CD4-positive, alpha-beta memory T cell (primary cell): ENCODE measurements at regions not wholly inside any gene's neighbourhood (a gene's known extent, or its start where the extent isn't known, plus 50 kb on each side); places are given as distances from the start of the nearest gene placed in this dataset.
"Not testable (repeated sequence)": the region's sequence is repeated elsewhere in the genome, so short reads cannot be mapped to it uniquely, and the experiment has no call there.

ENCODE experiments used
- CTCF ChIA-PET: fragments of 350-600 bp; sonication (Branson Sonifier 250); formaldehyde crosslinking; loops from one replicate; lab custom pipeline; 2021; ENCODE audit warnings: inconsistent platforms; ENCODE audit not compliant: partially characterized antibody; lab: Charles Lee
- POLR2A ChIA-PET: fragments of 350-600 bp; sonication (Branson Sonifier 250); formaldehyde crosslinking; loops from one replicate; lab custom pipeline; 2021; ENCODE audit not compliant: partially characterized antibody; lab: Charles Lee
- DNase-seq, 5 donors: peaks; one replicate each; pipeline versions ENCODE4 v3.0.0 to v3.0.0-alpha.2; 2020 to 2022; ENCODE audit warnings: mixed read lengths in 1 of 5
- H3K27ac ChIP-seq: one replicate; pipeline ENCODE4 v1.7.0; 2013; ENCODE audit warnings: low read depth, low read length
- H3K27me3 ChIP-seq: 2 replicates; pipeline ENCODE4 v1.7.0; 2013; ENCODE audit warnings: mild to moderate bottlenecking, low read length, moderate library complexity; ENCODE audit not compliant: insufficient read depth
- H3K36me3 ChIP-seq: 2 replicates; pipeline ENCODE4 v1.7.0; 2013; ENCODE audit warnings: mild to moderate bottlenecking, low read length, moderate library complexity; ENCODE audit not compliant: insufficient read depth
- H3K4me1 ChIP-seq: 2 replicates; pipeline ENCODE4 v1.7.0; 2013; ENCODE audit warnings: mild to moderate bottlenecking, low read length, moderate library complexity; ENCODE audit not compliant: insufficient read depth
- H3K4me3 ChIP-seq, 2 donors: one replicate each; pipeline ENCODE4 v1.7.0; 2013; ENCODE audit warnings: low read length in 2 of 2, mild to moderate bottlenecking in 1 of 2
- H3K9me3 ChIP-seq, 2 donors: one replicate each; pipeline ENCODE4 v1.7.0; 2013; ENCODE audit warnings: low read length in 2 of 2, control low read depth in 1 of 2; ENCODE audit not compliant: control insufficient read depth in 1 of 2
- H3K27ac Mint-ChIP-seq, 7 donors: one replicate each; pipeline ENCODE4 v1.8.0; 2020 to 2021; ENCODE audit warnings: mixed read lengths in 7 of 7, mild to moderate bottlenecking in 6 of 7, inconsistent platforms in 3 of 7, moderate library complexity in 3 of 7
- H3K27me3 Mint-ChIP-seq, 2 donors: one replicate each; pipeline ENCODE4 v1.8.0; 2020 to 2021; ENCODE audit warnings: mixed read lengths in 2 of 2
- H3K36me3 Mint-ChIP-seq, 2 donors: one replicate each; pipeline ENCODE4 v1.8.0; 2020 to 2021; ENCODE audit warnings: mixed read lengths in 2 of 2, inconsistent platforms in 1 of 2, mild to moderate bottlenecking in 1 of 2
- H3K4me1 Mint-ChIP-seq, 4 donors: one replicate each; pipeline ENCODE4 v1.8.0; 2020 to 2021; ENCODE audit warnings: mixed read lengths in 4 of 4, mild to moderate bottlenecking in 1 of 4
- H3K4me3 Mint-ChIP-seq, 8 donors: one replicate each; pipeline ENCODE4 v1.8.0; 2020 to 2021; ENCODE audit warnings: mixed read lengths in 8 of 8, mild to moderate bottlenecking in 7 of 8, moderate library complexity in 6 of 8, inconsistent platforms in 3 of 8
- H3K9me3 Mint-ChIP-seq, 8 donors: one replicate each; pipeline ENCODE4 v1.8.0; 2020 to 2021; ENCODE audit warnings: mixed read lengths in 8 of 8, mild to moderate bottlenecking in 5 of 8, inconsistent platforms in 3 of 8, moderate library complexity in 1 of 8
- intact Hi-C: fragments of 100-400 bp; cut with micrococcal nuclease; formaldehyde crosslinking; loops from one replicate; pipeline ENCODE4 v1.15.1; 2023

DNA sequence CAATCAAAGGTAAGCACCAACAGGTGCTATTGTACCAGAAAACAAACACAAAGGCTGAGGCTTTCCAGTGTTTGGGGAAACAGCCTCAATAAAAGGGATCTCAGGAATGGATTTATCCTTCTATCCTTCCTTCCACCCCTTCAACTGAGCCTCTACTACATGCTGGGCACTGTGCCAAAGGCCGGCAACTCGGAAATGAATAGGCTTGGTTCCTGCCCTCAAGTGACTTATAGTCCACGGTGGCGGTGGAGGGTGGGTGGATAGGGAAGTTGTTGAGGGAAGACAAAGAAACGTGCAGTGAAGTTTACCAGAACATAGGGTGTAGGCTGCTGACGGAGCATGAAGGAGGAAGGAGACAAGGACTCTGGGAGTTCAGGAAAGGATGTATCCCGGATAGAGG, 73.4 kb upstream of the TAB2 start:
- intact Hi-C loops = no loop called here
- DNase-seq = no peak
- Histone ChIP-seq H3K4me3 (no peak overlapping the region), H3K27ac (no peak overlapping the region), H3K4me1 (peaks cover 10% of the 10 kb centered on the region), H3K9me3 (no peaks in the 10 kb centered on the region), H3K27me3 (no peaks in the 10 kb centered on the region), H3K36me3 (no peaks in the 10 kb centered on the region)
- Mint-ChIP-seq H3K27me3 (peaks cover 0 to 1% of the 10 kb centered on the region in 2 donors), H3K4me1 (peaks cover 10 to 26% (median 11%) of the 10 kb centered on the region in 4 donors), H3K36me3 (peaks cover 3 to 8% of the 10 kb centered on the region in 2 donors), H3K9me3 (peaks cover 0 to 22% (median 8%) of the 10 kb centered on the region in 8 donors), H3K4me3 (no peak overlapping the region), H3K27ac (peak overlapping the region in 1 of 7 donors; percentile 66)
- ChIA-PET POLR2A (no interaction called here), CTCF (no interaction called here)

DNA sequence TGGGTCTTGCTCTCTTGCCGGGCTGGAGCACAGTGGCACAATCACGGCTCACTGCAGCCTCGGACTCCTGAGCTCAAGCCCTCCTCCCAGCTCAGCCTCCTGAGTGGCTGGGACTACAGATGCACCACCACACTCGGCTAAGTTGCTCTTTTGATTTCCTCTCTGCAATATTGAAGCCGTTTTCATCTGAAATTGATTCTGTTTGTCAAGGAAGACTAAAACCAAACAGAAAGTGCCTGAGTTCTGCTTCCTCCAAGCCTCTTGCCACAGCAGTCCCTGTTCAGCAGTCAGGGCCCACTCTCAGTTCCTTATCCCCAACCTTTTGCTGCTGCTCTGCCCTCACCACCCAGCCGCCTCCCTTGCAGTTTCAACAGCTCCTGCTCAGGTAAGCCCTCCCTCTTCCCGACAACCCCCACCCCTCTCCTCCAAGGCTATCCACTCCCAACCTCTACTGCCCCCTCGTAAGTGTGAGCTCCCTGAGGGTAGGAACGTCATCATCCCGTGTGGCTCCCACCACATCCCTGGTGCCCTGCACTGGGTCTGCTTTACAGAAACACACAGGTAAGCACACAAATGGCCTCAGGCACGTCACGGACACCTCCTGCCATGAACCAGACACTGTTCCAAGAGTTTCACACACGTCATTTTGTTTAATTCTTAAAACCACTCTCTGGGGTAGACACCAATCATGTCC, 70.7 kb upstream of the TAB2 start:
- H3K9me3 ChIP-seq = no peaks in the 10 kb centered on the region
- H3K36me3 ChIP-seq = no peaks in the 10 kb centered on the region
- H3K36me3 Mint-ChIP-seq = peaks cover 0 to 3% of the 10 kb centered on the region in 2 donors
- POLR2A ChIA-PET = interaction anchor here (1.1 kb wide), 1 partner anchor 19 kb away, joined by 3 read pairs; no protein-coding TSS in a partner anchor
- peaks cover 18% of the 10 kb centered on the region for H3K4me1 ChIP-seq
- H3K27ac Mint-ChIP-seq = peak overlapping the region in 1 of 7 donors; percentile 77
- CTCF ChIA-PET = no interaction called here
- no peak for DNase-seq
- H3K9me3 Mint-ChIP-seq = peaks cover 0 to 2% (median 0%) of the 10 kb centered on the region in 8 donors
- H3K4me3 Mint-ChIP-seq = peak overlapping the region in 1 of 8 donors; percentile 36
- peaks cover 18 to 33% (median 19%) of the 10 kb centered on the region in 4 donors for H3K4me1 Mint-ChIP-seq
- no peak overlapping the region for H3K4me3 ChIP-seq
- H3K27me3 Mint-ChIP-seq = peaks cover 0 to 1% of the 10 kb centered on the region in 2 donors
- no peak overlapping the region for H3K27ac ChIP-seq
- intact Hi-C loops = no loop called here
- no peaks in the 10 kb centered on the region for H3K27me3 ChIP-seq

DNA sequence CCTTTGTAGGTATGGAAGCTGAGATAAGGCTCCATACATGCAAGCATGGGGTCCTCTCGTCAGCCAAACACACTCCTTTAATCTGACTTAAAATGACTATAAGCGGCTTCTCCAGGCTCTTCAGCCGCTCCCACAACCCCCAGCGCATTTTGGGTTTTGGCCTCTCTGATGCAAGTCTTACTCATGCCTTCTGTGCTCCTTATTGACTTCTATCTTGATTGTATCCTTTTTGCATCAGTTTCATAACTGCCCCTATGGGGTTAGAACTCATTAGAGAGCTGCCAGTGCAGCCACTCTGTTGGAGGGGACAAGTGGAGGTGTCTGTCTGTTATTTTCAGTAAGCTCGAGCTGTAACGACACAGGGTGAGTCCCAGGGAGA, 70.1 kb upstream of the TAB2 start:
- Histone ChIP-seq H3K9me3 (no peaks in the 10 kb centered on the region), H3K4me3 (no peak overlapping the region), H3K27me3 (no peaks in the 10 kb centered on the region), H3K36me3 (no peaks in the 10 kb centered on the region), H3K27ac (no peak overlapping the region), H3K4me1 (peaks cover 18% of the 10 kb centered on the region)
- peaks cover 0 to 1% of the 10 kb centered on the region in 2 donors for H3K27me3 Mint-ChIP-seq
- H3K9me3 Mint-ChIP-seq = no peaks in the 10 kb centered on the region
- peak overlapping the region in 1 of 7 donors; percentile 31 for H3K27ac Mint-ChIP-seq
- H3K36me3 Mint-ChIP-seq = no peaks in the 10 kb centered on the region
- CTCF ChIA-PET = no interaction called here
- H3K4me1 Mint-ChIP-seq = peaks cover 18 to 33% (median 19%) of the 10 kb centered on the region in 4 donors
- no peak overlapping the region for H3K4me3 Mint-ChIP-seq
- POLR2A ChIA-PET = no interaction called here
- intact Hi-C loops = no loop called here
- DNase-seq = no peak

DNA sequence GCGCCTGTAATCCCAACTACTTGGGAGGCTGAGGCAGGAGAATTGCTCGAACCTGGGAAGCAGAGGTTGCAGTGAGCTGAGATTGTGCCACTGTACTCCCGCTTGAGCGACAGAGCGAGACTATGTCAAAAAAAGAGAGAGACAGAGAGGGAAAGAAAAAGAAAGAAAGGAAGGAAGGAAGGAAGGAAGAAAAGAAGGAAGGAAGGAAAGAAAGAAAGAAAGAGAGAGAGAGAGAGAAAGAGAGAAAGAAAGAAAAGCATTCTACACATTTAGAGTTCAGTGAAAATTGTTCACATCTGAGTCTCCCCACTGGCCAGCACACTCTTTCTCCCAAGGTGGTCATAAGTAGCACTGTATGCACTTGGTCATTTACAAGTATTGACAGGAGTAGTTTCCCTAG, 69.2 kb upstream of the TAB2 start:
- H3K4me3 Mint-ChIP-seq, H3K36me3 Mint-ChIP-seq, H3K27ac ChIP-seq, H3K9me3 Mint-ChIP-seq, DNase-seq, H3K9me3 ChIP-seq, H3K36me3 ChIP-seq, H3K4me3 ChIP-seq, POLR2A ChIA-PET, H3K27me3 Mint-ChIP-seq, CTCF ChIA-PET, H3K27me3 ChIP-seq: not testable (repeated sequence)
- Mint-ChIP-seq H3K27ac (peak overlapping the region in 2 of 7 donors; percentile 37 to 61), H3K4me1 (peaks cover 18 to 33% (median 19%) of the 10 kb centered on the region in 4 donors)
- intact Hi-C loops = loop anchor here (2.0 kb wide), 1 partner anchor 17 kb away; no protein-coding TSS in a partner anchor
- peaks cover 18% of the 10 kb centered on the region for H3K4me1 ChIP-seq

DNA sequence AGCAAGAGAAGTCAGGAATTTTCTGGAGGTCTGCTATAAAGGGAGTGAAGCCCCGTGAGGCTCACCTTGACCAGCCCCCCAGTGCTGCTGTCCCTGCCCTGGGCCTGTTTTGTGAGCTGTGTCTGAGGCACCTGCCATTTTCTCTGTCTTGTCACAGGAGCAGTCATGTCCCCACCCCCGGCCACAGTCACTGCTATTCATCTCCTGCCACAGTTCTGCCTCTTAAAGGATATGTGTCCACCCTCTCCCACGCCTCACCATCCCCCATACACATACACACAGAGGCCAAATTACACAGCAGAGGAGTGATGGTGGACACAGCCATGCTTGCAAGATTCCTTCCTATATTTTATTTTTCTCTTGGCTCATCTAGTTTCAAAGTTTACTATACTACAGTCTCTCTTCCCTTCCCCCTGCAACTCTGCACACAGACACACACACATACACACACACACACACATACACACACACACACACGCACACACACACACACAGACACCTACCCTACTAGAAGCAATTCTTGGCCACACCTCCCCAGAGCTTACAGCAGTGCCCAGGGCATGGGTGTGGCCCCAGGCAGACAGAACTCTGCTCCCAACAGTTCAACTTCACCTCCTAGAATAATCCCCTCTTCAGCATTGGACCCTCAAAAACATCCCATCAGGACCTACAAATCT, 68.7 kb upstream of the TAB2 start:
- POLR2A ChIA-PET = interaction anchor here (0.6 kb wide), 2 partner anchors 88 to 242 kb away, joined by 3 read pairs; no protein-coding TSS in a partner anchor
- peak in 3 of 5 donors; percentile 24 to 56 (median 46) for DNase-seq
- CTCF ChIA-PET = interaction anchor here (1.2 kb wide), 1 partner anchor 183 kb away, joined by 3 read pairs; no protein-coding TSS in a partner anchor
- no peaks in the 10 kb centered on the region for H3K9me3 Mint-ChIP-seq
- intact Hi-C loops = loop anchor here (2.0 kb wide), 1 partner anchor 16 kb away; no protein-coding TSS in a partner anchor
- Histone ChIP-seq H3K36me3 (no peaks in the 10 kb centered on the region), H3K4me3 (no peak overlapping the region), H3K4me1 (peaks cover 18% of the 10 kb centered on the region), H3K27me3 (no peaks in the 10 kb centered on the region), H3K27ac (no peak overlapping the region), H3K9me3 (no peaks in the 10 kb centered on the region)
- H3K27ac Mint-ChIP-seq = peak overlapping the region in 5 of 7 donors; percentile 2 to 68 (median 37)
- H3K27me3 Mint-ChIP-seq = peaks cover 0 to under 1% of the 10 kb centered on the region in 2 donors
- peak overlapping the region in 6 of 8 donors; percentile 19 to 68 (median 32) for H3K4me3 Mint-ChIP-seq
- peaks cover 17 to 30% (median 19%) of the 10 kb centered on the region in 4 donors for H3K4me1 Mint-ChIP-seq
- H3K36me3 Mint-ChIP-seq = no peaks in the 10 kb centered on the region

DNA sequence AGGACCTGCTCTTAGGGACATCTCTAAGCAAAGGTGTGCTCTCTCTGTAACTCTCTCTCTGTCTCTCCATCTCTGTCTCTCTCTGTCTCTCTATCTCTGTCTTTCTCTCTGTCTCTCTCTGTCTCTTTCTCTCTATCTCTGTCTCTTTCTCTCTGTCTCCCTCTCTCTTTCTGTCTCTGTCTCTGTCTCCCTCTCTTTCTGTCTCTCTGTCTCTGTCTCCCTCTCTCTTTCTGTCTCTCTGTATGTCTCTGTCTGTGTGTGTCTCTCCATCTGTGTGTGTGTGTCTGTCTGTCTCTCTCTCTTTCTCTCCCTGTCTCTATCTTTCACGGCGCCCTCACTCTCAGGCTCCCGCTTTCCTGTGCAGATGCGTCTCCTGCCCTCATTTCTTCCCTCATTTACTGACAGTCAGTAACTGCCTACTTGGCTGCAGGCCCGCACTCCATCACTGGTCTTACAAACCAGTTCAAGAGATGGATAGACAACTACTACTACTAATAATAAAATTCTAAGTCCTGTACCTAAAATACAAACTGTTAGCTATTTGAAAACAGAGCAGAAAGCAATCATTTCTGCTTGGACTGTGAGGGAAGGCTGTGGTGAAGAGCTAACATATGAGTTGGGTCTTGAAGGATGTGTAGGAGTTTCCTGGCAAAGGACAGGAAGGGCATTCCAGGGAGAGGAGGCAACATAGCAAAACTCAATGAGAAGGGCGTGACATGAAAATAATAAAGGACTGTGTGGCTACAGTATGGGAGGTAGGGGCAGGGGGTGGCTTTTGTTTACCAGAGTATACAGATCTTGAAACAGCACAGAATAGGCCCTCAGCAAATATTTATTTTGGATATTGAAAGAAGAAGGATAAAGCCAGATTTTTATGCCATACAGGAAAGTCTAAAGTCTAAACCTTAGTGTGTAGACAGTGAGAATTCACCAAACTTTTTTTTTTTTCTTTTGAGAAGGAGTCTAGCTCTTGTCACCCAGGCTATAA, 67.8 kb upstream of the TAB2 start:
- Mint-ChIP-seq H3K4me1 (peaks cover 17 to 29% (median 20%) of the 10 kb centered on the region in 4 donors), H3K9me3 (no peaks in the 10 kb centered on the region), H3K4me3 (peak overlapping the region in 5 of 8 donors; percentile 19 to 68 (median 32)), H3K27ac (peak overlapping the region in 5 of 7 donors; percentile 10 to 85 (median 77)), H3K36me3 (no peaks in the 10 kb centered on the region), H3K27me3 (no peaks in the 10 kb centered on the region)
- ChIA-PET POLR2A (interaction anchor here (0.6 to 0.7 kb wide), 2 partner anchors 13 to 87 kb away, joined by 3 read pairs; no protein-coding TSS in a partner anchor), CTCF (interaction anchor here (1.2 to 1.5 kb wide), 2 partner anchors 18 to 182 kb away, joined by 3 read pairs; no protein-coding TSS in a partner anchor)
- Histone ChIP-seq H3K36me3 (no peaks in the 10 kb centered on the region), H3K27me3 (no peaks in the 10 kb centered on the region), H3K4me3 (no peak overlapping the region), H3K4me1 (peaks cover 18% of the 10 kb centered on the region), H3K9me3 (no peaks in the 10 kb centered on the region), H3K27ac (no peak overlapping the region)
- no peak for DNase-seq
- intact Hi-C loops = loop anchor here (2.0 kb wide), 1 partner anchor 15 kb away; no protein-coding TSS in a partner anchor
